ENCODE measurements at regions not wholly inside any gene's neighbourhood (a gene's known extent, or its start where the extent isn't known, plus 50 kb on each side); places are given as distances from the start of the nearest gene placed in this dataset.

GRCh38 chr17:71938340-71939010, 182.3 kb upstream of the SOX9 start:
- H3K27me3 ChIP-seq, result no peaks in the 10 kb centered on the region

GRCh38 chr17:71941920-71942319, 178.9 kb upstream of the SOX9 start:
- Histone ChIP-seq H3K9me3 (peaks cover 0 to 7% (median 0%) of the 10 kb centered on the region in 11 donors), H3K36me3 (no peaks in the 10 kb centered on the region), H3K27me3 (no peaks in the 10 kb centered on the region), H3K27ac (no peak overlapping the region), H3K4me3 (no peak overlapping the region), H3K4me1 (no peaks in the 10 kb centered on the region)
- no peak for TF ChIP-seq CTCF (IDR thresholded peaks at IDR 0.05)
- intact Hi-C loops (cut with DNase I), result no loop called here
- ATAC-seq (no peak), DNase-seq (no peak)
- WGBS, 2 donors, result 88 to 93% methylated on average over 2 of the region's 2 CpGs

More at GRCh38 chr17:71938340-71939010, 182.3 kb upstream of the SOX9 start:
- 53 to 64% methylated on average over 9 of the region's 9 CpGs for WGBS, 2 donors
- Histone ChIP-seq H3K4me3 (no peak overlapping the region), H3K4me1 (no peaks in the 10 kb centered on the region), H3K9me3 (no peaks in the 10 kb centered on the region), H3K27ac (no peak overlapping the region), H3K36me3 (no peaks in the 10 kb centered on the region)
- TF ChIP-seq CTCF (IDR thresholded peaks at IDR 0.05), result no peak
- intact Hi-C loops (cut with DNase I), result no loop called here
- DNase-seq, result peak in 1 of 2 donors; percentile 7
- peak in 4 of 8 donors; percentile 55 to 84 (median 76) for ATAC-seq

GRCh38 chr17:71942626-71943025, 178.2 kb upstream of the SOX9 start:
- TF ChIP-seq CTCF (IDR thresholded peaks at IDR 0.05), result no peak
- no peaks in the 10 kb centered on the region for H3K27me3 ChIP-seq
- 52% methylated on average over 3 of the region's 3 CpGs for WGBS, 2 donors
- peaks cover 0 to 7% (median 0%) of the 10 kb centered on the region in 11 donors for H3K9me3 ChIP-seq
- ATAC-seq, result peak in 2 of 8 donors; percentile 52 to 72
- no peaks in the 10 kb centered on the region for H3K36me3 ChIP-seq
- H3K4me1 ChIP-seq, result no peaks in the 10 kb centered on the region
- intact Hi-C loops (cut with DNase I), result no loop called here
- no peak overlapping the region for H3K4me3 ChIP-seq
- DNase-seq, result no peak
- no peak overlapping the region for H3K27ac ChIP-seq

- no peak for TF ChIP-seq CTCF (IDR thresholded peaks at IDR 0.05)
- Histone ChIP-seq H3K4me1 (no peaks in the 10 kb centered on the region), H3K27ac (no peak overlapping the region), H3K27me3 (no peaks in the 10 kb centered on the region), H3K9me3 (peaks cover 0 to 7% (median 0%) of the 10 kb centered on the region in 11 donors), H3K36me3 (no peaks in the 10 kb centered on the region), H3K4me3 (no peak overlapping the region)
- no peak for DNase-seq
- intact Hi-C loops (cut with DNase I), result no loop called here
- ATAC-seq, result no peak
- WGBS, 2 donors, result 85 to 88% methylated on average over 4 of the region's 4 CpGs
Measured at GRCh38 chr17:71948703-71949422, 172.0 kb upstream of the SOX9 start.
